ENCODE measurements at regions not wholly inside any gene's neighbourhood (a gene's known extent, or its start where the extent isn't known, plus 50 kb on each side); places are given as distances from the start of the nearest gene placed in this dataset.

GRCh38 chr17:34151102-34151501 lies 104.0 kb upstream of the CCL2 start:
- DNase-seq (ENCODE audit: low spot score) = no peak
- TF ChIP-seq CTCF (IDR thresholded peaks at IDR 0.05; ENCODE audit: extremely low read depth, missing control alignments) = no peak

- DNase-seq (ENCODE audit: low spot score) = no peak
- no peak for TF ChIP-seq CTCF (IDR thresholded peaks at IDR 0.05; ENCODE audit: extremely low read depth, missing control alignments)
Measured at GRCh38 chr17:34153991-34154390, 101.1 kb upstream of the CCL2 start.

- TF ChIP-seq CTCF (IDR thresholded peaks at IDR 0.05; ENCODE audit: extremely low read depth, missing control alignments) = no peak
- no peak for DNase-seq (ENCODE audit: low spot score)
Measured at GRCh38 chr17:34154961-34155730, 99.9 kb upstream of the CCL2 start.

GRCh38 chr17:34155947-34156346 lies 99.1 kb upstream of the CCL2 start:
- TF ChIP-seq CTCF (IDR thresholded peaks at IDR 0.05; ENCODE audit: extremely low read depth, missing control alignments) = no peak
- DNase-seq (ENCODE audit: low spot score) = no peak

- TF ChIP-seq CTCF (IDR thresholded peaks at IDR 0.05; ENCODE audit: extremely low read depth, missing control alignments) = no peak
- no peak for DNase-seq (ENCODE audit: low spot score)
Measured at GRCh38 chr17:34156401-34156740, 98.7 kb upstream of the CCL2 start.

GRCh38 chr17:34156741-34157589 lies 98.1 kb upstream of the CCL2 start:
- TF ChIP-seq CTCF (IDR thresholded peaks at IDR 0.05; ENCODE audit: extremely low read depth, missing control alignments) = no peak
- DNase-seq (ENCODE audit: low spot score) = no peak

DNA sequence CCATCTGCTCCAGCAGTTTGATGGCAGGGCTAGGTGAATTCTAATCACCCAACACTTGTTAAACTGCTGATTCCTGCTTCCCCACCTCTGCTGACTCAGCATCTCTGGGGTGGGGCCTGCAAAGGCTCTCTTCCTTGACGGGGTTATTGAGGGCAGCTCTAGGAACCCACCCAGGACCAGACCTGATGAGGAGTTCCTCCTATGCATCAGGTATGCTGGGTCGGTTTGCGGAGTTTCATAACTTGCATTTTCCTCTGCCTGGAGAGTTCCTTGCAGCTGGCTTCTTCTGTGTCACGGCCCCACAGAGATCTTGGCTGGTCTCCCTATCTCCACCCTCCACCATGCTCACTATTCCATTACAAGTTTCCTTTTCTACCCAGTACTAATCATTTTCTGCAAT lies 93.4 kb upstream of the CCL2 start:
- no peak for TF ChIP-seq CTCF (IDR thresholded peaks at IDR 0.05; ENCODE audit: extremely low read depth, missing control alignments)
- no peak for DNase-seq (ENCODE audit: low spot score)
